HG02870 (cell line): ENCODE measurements at regions not wholly inside any gene's neighbourhood (a gene's known extent, or its start where the extent isn't known, plus 50 kb on each side); places are given as distances from the start of the nearest gene placed in this dataset.
"Not testable (repeated sequence)": the region's sequence is repeated elsewhere in the genome, so short reads cannot be mapped to it uniquely, and the experiment has no call there.

Source experiments
- ATAC-seq: cut with Tn5 transposase; IDR thresholded peaks from one replicate; pipeline ENCODE4 v1.9.1; 2021; ENCODE audit warnings: mild to moderate bottlenecking, moderate library complexity; ENCODE audit not compliant: unreplicated experiment

DNA sequence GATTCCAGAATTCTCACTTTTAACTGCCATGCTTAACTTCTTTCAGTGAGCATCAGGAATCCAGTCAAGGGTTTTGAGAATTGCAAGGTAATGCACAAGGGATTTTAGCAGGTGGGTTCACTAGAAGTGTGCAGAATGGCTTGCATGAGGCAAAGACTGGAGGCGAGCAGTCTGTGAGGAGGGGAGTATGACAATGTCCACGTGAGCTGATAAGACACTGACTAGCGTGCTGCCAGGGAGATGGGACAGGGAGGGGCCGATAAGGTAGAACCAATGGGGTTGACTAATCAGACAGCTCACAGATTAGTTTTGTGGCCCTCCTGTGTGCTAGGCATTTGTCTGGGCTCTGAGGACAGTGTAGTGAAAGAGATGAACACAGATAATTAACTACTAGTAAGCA lies 102.0 kb upstream of the DAZL start:
- no peak for ATAC-seq

DNA sequence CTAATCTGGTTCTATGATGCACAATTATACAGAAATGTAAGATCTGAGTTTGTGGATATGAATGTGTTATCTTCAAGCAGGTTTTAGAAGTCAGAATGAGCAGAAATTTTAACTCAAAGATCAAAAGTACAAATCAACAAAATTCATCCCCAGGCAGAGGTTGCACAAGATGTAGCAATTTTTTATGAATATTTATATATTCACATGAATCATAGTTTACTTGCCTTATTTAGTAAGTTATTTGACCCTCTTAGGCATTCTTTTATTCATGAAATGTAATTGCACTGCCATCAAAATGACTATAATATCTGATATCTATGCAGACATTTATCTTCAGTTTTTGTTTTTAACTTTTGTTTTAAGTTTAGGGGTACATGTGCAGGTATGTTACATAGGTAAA lies 103.1 kb upstream of the DAZL start:
- no peak for ATAC-seq

DNA sequence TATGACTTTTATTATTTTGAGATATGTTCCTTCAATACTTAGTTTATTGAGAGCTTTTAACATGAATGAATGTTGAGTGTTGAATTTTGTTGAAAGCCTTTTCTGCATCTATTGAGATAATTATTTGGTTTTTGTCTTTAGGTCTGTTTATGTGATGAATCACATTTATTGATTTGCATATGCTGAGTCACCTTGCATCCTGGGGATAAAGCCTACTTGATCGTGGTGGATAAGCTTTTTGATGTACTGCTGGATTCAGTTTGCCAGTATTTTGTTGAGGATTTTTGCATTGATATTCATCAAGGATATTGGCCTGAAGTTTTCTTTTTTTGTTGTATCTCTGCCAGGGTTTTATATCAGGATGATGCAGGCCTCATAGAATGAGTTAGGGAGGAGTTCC lies 106.5 kb upstream of the DAZL start:
- ATAC-seq = not testable (repeated sequence)

DNA sequence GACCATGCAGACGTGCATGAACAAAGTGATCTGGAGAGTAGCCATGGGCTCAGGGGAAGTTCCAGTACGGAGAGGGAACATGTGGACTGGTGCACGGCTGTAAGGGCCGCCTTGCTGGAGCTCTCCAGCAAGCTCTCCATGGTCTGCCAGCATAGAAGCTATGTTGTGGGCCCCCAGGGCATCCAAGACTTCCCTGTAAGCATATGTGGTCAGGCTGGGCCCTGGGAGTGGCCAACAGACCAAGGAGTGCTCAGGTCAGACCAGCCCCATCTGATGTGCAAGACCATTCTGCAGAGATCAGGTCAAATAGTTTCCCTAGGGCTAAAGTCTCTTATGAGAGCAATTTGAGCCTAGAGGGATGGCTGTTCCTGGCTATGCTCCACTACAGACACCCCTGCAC lies 110.1 kb upstream of the DAZL start:
- no peak for ATAC-seq

DNA sequence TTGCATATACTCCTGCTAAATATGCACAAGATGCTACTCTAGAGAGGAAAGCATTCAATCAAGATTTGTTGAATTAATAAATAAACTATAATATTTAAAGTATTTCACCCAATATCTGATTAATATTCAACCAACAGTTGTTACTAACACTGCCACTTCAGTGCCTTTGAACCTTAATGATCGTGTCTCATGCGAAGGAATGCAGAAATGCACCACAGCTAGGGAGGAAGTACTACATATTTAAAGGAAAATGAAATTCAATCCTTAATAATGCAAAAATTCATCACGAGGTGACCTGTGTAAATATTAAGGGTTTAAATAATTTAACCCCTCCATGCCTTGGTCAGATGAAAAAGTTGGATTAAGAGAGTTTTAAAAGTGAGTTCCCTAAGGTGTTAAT lies 114.2 kb upstream of the DAZL start:
- ATAC-seq = no peak

DNA sequence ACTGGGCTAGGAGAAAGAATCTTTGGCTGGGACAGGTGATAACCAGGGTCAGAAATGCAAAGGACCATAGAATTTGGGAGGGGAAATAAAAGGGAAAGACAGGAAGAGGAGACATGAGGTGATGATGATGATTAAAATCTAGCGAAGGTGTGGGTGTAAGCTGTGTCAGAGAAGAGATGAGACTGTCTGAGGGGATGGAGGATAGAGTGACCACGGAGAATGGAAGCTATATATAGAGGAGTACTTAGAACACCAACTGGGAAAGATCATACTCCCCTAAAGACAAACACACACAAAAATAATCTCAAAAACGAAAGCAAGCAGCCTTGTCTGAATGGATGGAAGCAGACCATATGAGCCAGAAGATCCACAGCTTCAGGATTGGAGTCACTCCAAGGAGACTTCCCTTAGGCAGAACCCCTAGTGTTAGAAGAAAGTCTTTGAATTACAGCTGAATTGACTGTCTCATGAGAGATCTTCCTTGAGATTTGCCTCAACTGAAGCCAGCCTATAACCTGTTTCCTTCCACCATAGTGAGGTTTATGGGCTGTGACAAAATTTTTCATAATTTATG lies 115.2 kb upstream of the DAZL start:
- no peak for ATAC-seq

DNA sequence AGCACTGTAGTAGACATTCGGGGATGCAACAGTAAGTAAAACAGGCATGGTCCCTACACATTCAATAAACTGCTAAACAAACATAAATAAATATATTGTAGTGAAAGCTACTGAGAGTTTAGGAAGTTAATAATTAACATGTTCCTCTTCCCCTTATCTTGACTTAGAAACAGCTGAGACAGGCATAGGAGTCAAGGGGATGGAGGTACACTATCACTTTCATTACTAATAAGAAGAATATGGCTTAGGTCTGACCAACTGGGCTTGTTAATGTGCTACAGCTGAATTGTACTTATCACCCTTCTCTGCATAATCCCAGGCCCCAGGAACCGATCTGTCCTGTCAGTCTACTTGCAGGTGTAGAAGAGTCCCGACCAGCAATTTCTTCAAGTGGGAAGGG lies 116.3 kb upstream of the DAZL start:
- peak; percentile 54 for ATAC-seq

DNA sequence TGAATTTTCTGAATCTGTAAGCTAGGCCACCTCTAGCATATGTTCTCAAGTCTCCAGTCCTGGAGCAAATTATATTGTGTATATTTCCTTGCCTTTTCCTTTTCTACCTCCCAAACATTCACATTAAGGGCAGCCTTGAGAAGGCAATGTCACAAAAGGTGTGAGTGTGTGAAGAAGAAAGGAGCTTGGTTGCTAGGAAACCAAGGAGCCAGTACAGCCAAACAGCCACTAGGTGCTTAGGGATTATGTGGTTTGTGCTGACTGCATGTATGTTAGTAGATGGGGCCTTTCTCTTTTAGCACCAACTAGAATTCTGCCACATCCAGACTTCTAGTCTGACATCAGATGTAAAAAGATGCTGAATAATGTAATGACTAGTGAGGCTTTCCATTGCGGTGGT lies 118.8 kb upstream of the DAZL start:
- no peak for ATAC-seq

DNA sequence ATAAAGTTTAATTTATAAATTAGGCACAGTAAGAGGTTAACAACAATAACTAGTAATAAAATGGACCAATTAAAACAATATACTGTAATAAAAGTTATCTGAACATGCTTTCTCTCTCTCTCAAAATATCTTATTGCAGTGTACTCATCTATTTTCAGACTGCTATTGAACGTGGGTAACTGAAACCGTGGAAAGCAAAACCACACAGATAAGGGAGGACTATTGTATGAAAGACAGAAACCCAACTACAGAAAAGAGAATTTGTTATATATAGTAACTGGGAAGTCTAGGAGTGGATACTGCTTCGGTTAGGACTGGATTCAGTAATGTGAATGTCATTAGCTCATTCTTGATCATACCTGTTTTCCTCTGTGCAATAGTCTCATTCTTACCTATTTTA lies 119.3 kb upstream of the DAZL start:
- ATAC-seq = no peak

DNA sequence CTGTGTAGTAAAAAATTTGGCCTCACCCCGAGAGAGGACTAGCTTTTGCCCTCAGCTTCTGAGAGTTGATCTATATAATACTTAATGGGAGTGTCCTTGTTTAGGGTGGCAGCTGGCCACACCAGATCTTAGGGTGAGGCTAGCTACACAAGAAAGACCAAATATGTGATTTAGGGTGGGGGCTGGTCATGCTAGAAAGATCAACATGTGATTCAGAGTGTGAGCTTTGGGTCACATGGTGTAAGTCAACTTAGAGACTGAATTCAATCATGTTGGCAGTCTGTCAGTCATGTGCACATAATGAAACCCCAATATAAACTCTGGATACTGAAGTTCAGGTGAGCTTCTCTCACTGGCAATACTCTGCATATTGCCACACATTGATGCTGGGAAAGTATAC lies 120.7 kb upstream of the DAZL start:
- ATAC-seq = no peak

DNA sequence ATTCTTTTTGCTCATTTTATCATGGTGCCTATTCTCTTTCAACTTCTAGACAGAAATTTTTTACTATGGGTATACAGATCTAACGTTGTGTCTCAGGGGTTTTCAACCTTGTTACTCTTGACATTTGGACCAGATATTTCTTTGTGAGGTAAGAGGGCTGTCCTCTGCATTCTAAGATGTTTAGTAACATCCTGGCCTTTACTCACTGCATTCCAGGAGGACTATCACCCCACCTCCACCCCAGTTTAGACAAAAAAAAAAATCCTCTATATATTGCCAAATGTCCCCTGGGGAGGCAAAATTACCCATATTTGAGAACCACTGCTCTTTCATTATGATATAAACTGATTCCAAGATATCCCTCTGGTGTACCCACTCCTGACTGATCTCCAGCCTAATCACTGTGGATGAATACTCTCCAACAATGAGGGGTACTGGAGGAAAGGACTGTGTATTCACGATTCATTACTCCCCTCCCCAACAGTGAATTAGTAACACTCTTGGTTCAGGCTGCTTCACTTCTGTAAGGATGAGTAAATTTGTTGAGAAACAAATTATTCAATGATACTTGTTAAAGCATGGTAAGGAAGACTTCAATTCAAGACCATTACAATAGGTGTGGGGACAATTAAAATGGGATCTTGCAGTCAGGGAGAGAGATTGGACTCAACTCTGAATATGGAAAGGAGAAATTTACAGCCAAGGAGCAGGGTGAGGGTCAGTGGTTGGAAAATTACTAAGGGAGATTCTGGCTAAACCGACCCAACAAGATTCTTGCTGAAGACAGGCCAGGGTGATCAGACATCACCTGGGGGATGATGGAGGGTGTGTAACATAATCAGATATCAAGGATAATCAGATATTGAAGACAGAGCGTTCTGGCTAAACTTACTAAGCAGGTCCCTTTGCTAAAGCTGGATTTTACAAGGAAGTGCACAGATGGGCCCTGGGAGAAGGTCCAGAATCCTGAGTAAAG lies 123.8 kb upstream of the DAZL start:
- no peak for ATAC-seq

DNA sequence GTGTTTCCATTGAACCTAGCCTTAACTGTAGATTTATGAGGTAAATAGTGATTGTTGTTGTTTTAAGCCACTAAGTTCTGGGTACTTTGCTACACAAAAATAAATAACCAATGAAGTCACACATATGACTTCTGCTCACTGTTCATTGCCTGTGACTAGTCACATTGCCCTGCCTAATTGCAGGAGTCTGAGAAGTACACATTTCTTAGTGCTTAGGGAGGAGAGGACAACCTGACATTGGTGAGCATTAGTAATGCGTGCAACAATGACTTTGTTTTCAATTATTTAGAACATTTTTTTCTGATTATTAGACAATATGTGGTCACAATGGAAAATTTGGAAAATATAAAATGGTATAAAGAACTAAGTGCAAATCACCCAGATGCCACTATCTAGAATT lies 133.2 kb upstream of the DAZL start:
- ATAC-seq = no peak

DNA sequence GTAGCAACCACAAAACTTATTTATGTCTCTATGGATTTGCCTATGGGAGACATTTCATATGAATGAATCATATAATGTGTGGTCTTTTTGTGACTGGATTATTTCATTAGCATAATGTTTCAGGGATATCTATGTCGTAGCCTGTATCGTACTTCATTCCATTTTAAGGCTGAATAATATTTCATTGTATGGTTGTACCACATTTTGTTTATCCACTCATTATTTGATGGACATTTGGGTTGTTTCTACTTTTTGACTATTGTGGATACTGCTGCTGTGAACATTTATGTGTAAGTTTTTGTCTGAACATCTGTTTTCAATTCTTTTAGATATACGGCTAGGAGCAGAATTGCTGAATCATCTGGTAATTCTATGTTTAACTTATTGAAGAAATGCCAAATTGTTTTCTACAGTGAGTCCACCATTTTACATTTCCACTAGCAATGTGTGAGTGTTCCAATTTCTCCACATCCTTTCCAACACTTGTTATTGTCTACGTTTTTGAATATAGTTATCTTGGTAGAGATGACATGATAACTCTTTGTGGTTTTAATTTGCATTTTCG lies 134.4 kb upstream of the DAZL start:
- no peak for ATAC-seq

DNA sequence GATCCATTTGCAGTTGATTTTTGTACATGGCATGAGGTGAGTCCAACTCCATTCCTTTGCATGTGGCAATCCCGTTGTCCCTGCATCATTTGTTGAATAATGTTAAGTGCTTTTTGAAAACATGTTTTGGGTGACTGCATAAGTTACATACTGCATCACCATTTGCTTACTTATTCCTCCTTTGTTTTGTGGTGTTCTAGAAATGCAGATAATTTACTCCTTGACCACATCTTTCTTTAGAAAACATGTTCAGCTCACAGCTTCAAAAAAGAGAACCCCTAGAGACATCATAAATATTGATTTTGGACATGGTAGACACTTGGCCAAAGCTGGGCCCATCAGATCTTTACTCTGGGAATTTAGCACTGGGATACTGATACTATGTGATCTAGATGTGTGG lies 135.3 kb upstream of the DAZL start:
- no peak for ATAC-seq

DNA sequence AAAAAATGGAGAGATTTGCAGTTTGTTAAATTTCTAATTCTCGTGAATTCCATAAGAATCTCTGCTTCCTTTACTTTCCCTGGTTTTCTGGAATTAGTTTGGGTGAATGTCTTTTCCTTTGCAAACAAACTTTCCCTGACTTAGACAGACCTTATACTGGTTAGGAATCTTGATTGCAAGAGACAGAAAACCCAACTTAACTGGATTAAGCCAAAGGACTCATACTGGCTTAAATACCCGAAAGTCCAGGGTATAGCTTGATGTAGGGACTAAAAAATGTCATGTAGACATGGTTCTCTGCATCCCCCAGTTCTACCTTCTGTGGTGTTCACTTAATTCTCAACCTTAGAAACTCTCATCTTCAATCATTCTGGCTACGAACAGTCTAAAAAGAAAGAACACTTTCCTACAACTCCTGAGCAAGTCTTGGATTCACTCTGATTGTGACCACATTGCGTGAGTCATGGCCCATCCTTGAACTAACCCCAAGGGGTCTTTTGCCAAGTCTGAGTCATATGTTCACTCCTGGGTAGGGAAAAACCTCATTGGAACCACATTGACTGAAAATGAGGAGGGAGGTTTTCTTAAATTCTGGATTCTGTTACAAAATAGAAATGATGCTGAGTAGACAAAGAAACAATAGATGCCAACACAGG lies 136.0 kb upstream of the DAZL start:
- ATAC-seq = peak; percentile 44

DNA sequence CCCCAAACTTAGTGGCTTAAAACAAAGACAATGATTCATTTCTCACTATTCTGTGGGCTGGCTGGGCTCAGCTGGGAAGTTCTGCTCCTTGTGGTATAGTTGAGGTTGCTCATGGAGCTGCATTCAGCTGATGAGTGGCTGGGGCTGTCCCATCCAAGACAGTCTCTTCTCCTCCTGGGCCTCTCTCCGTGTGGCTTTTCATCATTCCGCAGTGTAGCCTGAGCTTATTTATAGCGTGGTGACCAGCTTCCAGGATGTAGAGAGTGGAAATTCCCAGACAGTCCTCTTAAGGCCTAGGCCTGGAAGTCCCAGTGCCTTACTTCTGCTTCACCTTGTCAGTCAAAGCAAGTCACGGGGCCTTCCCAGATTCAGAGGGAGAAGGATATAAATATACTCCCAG lies 136.7 kb upstream of the DAZL start:
- ATAC-seq = peak; percentile 63

DNA sequence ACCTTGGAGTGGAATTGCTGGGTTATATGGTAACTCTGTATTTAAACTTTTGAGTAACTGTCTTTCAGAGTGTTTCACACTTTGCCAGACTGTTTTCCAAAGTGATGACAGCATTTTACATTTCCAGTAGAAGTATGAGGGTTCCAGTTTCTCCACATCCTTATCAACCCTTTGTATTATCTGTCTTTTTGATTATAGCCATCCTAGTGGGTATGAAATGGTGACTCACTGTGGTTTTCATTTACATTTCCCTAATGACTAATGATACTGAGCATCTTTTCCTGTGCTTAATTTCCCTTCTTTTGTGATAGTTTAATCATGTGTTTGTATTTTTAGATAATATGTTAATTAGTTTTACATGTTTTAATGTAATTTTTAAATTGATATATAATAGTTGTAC lies 138.1 kb upstream of the DAZL start:
- ATAC-seq = no peak

DNA sequence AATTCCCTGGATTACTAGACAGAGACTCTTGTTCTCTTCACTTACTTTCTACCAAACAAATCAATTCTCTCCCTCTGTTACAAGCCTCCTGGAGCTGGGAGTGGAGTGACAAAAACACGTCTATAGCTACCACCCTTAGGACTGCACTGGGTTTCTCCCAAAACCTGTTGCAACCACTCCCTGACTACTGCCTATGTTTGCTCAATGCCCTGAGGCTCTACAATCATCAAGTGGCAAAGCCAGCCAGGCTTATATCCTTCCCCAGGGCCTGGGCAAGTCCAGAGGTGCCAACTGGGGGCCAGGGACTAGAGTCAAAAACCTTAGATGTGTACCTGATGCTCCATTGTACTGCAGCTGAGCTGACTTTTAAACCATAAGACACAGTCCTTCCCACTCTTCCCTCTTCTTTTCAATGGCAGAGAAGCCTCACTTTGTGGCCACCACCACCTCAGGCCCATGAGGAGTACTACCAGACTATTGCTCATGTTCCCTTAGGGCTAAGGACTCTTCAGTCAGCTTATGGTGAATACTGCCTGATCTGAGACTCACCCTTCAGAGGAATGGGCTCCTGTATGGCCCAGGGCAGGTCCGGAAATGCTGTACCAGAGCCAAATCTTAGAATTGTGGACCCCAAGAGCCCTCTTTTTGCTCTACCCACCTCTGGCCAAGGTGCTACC lies 125.4 kb upstream of the PLCL2 start:
- no peak for ATAC-seq

DNA sequence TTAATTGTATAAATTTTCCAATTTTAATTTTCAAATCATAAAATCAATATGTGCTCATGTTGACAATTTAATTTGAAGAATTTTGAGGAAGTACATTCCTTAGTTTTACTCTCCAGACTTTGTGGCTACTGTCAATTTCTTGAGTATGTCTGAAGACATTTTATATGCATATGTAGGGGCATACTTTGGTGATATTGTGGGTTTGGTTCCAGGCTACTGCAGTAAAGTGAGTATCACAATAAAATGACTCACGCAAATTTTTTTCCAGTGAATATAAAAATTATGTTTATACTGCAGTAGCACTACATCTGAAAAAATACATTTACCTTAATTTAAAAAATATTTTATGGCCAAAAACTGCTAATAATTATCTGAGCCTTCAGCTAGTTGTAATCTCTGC lies 123.2 kb upstream of the PLCL2 start:
- no peak for ATAC-seq

DNA sequence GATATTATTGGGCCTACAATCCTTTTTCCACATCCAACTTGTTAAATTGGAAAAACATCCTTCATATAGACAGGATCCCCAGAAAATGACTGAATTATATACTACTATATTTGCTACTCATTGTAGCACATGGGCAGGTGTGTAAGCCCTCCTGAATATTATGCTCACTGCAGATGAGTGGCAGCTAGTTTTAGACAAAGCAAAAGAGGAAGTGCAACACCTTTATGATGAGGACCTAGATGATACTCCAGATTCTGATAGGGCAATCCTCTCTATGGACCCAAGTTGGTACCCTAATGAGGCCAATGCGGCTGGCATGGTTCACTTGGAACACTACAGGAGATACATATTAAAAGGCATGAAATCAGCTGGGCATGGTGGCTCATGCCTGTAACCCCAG lies 119.1 kb upstream of the PLCL2 start:
- ATAC-seq = no peak

DNA sequence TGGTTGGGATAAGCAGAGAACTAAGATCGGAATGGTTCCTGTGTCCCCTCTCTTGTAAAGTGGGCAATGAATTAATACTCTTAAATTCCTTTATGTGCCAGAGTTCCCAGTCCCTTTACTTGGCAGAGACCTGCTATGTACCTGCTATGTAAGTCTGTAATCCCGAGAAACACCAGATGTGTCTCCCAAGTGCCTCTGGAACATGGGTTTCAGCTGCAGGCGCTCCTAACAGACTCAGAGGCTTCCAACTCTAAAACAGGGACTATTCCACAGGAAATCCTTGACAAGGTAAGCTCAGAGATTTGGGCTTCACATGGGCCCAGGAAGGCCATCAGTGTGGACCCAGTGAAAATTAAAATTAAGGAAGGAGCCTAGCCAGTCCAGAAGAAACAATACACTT lies 117.7 kb upstream of the PLCL2 start:
- ATAC-seq = no peak
